NCI-H1694 (cell line): ENCODE measurements at regions not wholly inside any gene's neighbourhood (a gene's known extent, or its start where the extent isn't known, plus 50 kb on each side); places are given as distances from the start of the nearest gene placed in this dataset.

Experiments used
- DNase-seq: peaks from one replicate; lab custom pipeline; 2025; lab: John Stamatoyannopoulos, UW

DNA sequence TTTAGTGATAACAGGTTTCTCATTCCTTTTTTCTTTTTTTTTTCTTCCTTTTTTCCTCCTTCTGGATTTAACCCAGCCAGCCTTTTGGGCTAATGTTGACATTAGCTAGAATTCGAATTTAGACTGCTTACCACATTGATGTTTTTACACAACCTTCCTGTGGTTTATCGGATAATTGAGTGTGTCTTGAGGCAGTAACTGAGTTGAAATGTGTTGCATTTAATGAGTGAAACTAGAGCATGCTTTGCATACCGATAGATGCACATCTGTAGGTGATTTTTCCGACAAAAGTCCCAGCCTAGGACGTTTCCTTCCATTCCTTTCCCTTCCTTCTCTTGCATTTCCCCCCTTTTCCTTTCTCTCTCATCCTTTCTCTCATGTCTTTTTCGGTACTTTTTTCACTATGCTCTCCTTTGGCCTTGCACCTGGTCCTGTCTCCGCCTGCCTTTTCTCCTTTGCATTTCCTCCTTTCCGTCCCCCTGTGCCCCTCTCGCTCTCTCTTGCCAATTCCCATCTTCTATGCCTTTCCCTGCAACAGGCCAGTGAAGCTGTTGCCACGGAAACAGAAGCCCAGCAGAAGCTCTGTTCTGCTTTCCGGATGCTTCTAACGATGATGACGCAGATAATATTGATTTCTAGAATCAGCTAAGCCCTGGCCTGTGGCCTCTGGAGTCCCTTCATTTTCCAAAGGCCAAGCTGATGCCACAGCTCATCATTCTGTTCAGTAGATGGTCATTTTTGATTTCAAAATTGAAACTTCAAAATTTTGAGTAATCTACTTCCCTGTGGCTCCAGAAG is 76.1 kb downstream of the SLC25A47 start:
- DNase-seq: no peak

DNA sequence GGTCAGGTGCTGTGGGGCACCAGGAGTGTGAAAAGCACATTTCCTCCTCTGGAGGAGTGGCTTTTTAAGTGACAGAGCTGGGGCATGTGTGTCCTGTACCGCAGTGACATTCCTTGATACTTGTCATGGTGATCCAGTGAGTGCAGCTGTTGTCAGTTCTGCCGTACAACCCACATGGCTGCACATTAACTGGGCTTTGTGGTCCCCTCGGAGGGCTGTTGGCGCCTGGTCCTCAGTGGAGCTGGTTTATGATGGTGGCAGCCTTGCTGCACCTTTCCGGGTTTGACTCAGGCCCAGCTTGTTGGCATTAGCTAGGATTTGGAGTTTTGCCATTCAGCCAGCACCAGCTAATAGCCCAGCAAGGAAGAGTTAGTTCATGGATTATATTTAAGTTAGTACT is 77.0 kb downstream of the SLC25A47 start:
- peak; percentile 50 for DNase-seq

DNA sequence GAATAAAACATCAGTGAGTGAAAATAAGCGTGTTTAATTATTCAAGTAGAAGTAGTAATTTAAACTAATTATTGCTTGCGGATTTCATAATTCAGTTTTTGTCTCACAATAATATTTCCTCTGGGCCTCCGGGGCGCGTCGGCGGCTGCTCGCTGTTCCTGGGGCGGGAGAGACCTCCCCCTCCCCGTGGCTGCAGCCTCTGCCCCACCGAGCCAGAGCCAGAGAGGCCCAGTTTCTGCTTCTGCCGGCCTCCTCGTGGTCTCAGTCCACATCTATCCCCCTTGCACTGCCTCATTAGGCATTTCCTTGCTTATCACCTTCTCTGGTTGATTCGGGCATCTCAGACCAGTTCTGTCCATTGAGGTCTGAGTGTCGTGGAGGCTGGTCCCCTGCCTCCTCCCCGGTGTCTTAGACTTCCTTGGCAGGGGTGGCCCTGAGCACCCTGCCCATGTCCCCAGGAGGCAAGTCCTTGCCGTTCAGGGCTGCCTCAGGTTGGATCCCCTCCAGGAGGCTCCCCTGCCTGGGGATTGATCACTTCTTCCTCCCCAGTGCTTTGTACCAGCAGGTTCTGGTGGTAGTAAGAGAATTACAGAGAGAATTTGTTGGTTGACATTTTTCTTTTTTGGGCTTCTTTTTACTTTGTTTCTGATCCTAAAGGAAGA is 78.0 kb downstream of the SLC25A47 start:
- DNase-seq: no peak

DNA sequence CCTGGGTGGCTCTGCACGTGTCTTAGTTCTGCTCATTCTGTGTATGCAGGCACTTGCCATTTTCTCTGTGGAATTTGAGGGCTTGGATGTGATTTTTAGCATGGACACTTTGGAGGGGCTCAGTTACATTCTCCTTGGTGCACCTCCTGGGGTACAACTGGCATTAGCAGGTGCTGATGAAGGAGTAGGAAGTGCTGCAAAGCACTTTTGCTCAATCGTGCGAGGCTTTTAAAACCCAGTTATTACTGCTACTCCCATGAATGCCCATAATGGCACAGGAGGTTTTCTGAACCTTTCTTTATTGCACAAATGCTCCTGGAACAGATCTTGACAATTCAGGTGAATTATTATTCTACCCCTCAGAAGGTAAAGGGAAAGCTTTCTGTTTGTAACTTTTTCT is 78.7 kb downstream of the SLC25A47 start:
- DNase-seq: no peak

DNA sequence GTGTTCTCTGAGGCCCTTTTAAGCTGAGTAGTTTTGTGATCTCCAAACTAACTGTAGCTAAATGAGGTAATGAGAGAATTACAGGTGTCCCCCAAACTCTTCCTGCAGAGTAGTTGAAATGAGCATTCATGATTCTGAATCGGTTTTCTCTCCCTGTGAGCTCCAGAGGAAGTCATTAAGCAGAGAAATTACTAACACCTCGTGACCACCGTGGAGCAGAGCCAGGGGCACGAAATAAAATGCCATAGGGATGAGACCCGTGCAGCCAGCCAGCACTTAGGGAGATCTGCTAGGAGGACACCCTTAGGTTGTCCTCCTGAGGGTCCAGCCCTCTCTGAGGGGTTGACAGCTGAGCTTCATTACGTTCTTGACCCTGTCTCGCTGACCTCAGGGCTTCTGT is 79.5 kb downstream of the SLC25A47 start:
- DNase-seq: peak; percentile 73

DNA sequence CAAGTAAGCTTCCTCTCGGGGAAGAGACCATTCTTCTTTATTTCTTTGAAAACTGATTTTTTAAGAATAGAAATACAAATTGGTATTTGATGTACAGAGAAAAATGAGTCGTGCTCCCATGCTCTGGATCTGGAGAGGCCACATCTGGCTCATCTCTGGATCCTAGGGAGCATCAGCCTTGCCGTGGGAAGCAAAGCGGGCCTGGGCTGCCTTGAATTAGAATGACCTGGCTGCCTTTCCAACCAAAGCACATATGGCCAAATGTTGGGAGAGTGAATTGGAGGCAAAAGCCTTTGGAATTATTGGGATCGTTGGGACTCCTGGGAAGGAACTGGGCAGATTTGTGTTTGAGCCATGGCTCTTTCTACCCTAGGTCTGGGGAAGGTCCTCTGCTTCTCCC is 80.0 kb downstream of the SLC25A47 start:
- no peak for DNase-seq

DNA sequence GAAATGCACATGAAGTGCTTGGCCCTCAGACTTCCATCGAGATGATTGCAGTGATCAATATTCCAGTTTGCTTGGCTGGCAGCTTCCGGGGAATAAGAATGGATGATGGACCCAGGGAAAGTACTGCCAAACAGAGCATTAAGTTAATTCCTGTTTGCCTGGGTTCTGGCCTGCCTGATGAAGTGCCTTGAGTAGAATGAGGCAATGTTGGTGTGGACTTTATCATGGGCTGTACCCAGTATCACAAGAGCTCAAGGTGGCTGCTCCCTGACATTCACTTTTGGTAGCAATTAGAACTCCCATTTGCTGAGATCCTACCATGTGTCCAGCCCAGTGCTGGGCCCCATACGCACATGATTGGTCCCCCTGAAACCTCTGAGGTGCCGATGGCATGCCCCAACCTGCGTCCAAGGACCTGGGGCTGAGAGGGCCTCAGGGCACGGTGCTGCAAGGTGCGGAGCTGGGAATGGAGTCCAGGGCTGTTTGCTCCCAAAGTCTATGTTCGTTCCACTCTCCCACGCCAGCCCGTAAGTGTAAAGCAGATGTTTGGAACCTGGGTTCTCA is 80.7 kb downstream of the SLC25A47 start:
- no peak for DNase-seq

DNA sequence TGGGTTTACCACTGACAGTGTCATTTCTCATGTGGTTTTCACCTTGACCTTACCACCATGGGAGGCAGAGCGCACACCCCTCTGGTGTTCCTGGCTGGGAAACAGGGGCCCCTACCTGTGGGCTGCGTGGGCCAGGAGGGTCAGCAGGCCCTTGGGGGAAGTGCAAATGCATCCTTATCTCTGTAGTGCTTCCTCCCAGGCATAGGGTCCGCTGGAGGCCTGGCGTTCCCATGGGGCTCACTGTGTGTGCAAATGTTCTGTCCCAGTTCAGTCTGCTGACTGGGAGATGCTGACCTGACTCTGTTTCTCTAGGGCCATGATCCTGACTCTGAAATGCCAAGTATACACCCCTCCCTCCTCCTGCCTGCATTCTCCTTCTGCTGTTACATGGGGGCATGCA is 81.3 kb downstream of the SLC25A47 start:
- no peak for DNase-seq

DNA sequence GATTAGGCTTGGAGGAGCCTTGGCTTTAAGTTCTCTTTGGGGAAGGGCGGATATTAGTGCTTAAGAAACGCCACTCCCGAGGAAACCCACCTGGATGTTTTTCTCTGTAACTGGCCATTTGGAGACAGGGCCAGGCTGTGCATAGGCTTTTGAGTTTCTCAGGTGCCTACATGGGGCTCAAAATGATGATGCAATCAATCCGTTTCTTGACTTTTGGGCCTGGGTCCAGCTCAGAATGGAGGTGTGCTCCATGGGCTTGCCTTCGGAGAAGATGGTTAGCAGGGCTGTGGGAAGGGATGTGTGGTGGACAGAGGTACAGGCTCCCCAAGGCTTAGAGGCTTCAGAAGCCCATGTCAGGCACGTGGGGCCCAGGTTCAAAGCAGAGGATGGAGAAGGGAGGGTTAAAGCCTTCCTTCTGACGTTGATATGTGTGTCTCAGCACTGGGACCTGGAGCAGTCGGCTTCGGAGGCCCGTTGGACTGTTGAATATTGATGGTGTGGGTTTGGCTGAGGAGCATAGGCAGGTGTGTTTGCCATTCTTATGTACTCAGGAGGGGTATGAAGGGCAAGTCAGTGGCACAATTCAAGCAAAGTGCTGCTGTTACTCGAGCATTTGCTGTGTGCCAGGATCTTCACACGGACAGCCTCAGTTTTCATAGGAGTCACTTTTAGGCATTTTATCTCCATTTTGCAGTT is 82.8 kb downstream of the SLC25A47 start:
- DNase-seq: no peak

DNA sequence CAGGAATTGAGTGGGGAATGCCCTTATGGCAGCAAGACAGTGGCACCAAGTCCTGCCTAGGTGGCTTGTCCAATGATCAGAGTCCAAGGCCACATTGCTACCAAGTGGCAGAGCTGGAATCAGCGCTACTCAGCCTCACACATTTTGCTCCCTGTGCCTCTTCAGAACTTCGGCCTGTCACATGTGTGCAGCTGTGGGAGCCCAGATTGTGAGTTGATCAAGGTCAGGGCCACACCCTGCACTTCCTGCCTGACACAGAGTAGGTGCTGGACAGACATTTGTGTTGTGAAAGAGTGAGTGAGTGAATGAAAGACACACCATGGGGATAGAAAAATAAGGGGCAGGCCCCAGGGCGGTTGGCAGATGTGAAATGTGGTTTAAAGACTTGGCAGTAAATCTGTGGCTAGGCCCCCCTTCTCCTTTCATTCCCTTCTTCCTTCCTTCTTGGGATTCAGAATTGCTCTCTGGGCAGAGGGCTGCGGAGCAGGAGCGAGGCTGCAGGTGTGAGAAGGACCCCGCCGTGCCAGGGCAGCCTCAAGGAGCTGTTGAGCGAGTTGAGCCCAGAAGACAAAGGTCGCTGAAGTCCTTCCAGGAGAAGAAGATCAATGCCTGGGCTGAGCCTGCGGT is 83.5 kb downstream of the SLC25A47 start:
- DNase-seq: no peak

DNA sequence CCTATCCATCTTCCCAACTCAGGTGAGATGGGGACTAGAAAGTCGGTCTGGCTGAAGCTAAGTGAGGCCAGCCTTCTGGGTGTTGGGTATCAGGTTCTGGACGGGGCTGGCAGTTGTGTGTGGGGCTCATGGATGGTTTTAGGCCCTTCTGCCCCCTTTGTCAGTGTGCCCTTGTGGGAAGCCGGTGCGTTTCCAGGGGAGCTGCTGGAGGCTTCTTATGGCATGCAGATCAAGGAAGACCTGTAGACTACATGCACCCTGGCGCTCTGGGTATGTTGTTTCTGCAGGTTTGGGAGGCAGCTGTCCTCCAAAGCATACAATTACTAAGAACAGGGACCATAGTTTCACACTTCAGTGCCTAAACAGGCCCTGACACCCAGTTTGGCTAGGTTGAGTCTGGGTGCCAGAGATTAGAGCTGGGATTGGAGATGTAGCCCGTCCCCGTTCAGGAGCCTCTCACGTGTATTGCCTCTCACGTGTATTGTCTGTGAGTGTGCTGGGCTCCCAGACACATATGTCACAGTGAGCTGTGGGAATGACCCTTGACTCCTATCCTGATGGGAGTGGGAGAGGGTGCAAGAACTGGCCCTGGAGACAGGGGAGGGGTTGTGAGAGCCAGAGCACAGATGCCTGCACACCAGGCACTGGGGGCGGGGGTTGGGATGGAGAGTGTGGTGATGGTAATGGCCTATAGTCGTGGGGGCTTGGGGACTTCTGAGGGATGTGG is 84.4 kb downstream of the SLC25A47 start:
- DNase-seq: no peak

DNA sequence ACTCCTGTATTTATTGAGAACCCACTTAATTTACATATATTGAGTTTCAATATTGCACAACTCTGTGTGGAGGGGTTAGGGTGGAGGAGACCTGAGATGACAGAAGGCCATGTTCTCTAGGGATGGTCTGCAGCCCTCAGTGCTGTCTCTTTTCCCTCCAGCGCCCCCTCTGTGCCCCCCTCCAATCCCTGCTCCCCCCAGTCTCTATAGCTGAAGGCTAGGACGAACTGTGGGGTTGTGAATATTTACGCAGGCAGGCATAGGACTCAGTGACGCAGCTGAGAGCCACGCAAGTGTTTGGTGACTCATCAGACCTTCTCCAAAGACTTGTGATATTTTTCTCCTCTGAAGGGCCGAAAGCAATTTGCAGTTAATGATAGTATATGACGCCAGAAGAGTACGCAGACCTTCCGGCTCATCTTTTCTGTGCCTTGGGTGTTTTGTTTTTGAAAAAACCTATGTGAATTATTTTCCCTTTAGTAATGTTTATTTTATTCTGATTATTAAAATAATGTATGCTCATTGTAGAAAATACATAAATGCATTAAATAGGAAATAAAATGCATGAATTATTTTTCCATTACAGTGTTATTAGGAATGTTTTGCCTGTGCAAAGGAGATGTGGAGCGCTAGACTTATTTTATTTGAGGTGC is 85.3 kb downstream of the SLC25A47 start:
- no peak for DNase-seq

DNA sequence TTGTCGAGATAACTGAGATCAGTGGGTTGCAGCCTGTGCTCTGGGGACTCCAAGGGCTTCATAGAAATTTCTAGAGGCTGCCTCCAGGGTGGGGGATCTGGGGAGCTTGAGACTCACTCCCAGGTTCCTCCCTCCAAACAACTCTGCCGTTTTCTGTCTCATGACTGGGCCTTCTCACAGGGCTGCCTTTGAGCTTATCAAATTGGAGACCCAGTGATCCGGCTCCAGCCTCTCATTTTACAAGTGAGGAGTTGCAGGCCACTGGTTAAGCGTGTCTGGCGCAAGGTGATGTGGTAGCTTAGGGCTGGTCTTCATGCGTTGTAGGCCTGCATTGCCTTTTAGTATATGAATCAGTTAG is 85.8 kb downstream of the SLC25A47 start:
- DNase-seq: no peak

DNA sequence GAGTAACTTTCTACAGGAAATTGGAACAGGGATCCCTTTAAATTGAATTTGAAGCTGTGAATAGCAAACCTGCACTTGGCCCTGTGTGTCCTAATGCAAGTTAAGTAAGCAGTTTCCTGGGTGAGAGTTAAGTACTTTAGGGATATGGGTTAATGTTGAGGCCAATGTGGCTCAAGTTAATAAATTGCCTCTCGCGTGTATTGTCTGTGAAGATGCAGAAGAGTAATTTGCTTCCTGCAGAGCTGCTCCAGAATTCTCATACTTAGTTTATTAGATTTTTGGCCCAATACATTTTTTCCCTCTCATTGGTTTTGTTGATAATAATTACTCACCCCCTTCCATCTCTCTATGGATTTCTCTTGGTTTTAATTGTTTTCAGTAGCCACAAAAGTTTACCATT is 86.5 kb downstream of the SLC25A47 start:
- no peak for DNase-seq

DNA sequence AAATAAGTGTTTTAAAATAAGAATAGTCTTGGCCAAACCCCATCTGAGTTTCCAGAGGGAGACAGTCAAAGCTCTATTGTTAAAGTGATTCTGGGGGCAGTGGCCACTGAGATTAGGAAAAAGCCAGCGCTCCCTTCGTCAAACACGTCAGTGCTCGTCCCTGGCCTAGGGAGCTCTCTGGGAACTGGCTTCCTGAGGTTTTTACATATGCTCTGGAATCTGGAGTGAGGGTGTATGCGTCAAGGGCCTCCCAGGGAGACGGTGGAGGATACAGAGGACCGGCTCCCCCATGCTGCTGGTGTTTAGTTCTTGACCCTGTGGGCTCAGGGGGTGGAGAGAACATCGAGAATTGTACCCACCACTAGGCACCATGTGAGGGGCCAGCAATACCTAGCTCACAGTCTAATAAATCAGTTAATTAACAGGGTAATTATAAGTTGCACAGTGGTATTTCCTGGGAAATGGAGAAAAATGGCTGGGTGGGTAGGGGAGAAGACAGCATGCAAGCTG is 87.0 kb downstream of the SLC25A47 start:
- DNase-seq: no peak

DNA sequence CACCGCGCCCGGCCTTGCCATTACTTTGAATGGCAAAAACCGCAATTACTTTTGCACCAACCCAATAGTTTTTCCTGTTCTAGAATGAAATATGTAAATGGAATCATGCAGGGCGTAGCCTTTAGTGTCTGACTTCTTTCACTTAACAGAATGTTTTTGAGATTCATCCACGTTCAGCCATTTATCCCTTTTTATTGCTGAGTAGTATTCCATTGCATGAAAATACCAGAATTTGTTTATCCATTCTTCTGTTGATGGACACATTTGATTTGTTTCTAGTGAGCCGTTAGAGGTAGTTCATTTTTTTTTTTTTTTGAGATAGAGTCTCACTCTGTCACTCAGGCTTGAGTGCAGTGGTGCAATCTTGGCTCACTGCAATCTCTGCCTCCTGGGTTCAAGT is 90.6 kb downstream of the SLC25A47 start:
- no peak for DNase-seq

DNA sequence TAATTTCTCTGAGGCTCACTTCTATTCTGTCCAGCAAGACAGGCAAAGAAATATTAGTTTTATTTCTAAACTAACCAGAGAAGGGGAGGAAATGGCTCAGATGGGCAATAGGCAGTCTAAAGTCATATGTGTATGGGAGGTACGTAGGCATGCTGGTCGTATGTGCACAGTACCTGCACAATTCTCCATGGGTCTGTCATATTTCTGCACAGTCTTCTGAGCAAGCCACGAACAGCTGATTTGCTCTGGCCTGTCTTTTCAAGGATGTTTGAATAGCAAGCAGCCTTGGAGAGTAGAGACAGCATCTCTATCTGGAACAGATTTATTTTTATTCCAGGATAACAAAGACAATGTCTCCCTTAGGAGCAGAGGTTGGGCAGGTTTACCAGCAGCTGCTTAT is 92.1 kb downstream of the SLC25A47 start:
- no peak for DNase-seq

DNA sequence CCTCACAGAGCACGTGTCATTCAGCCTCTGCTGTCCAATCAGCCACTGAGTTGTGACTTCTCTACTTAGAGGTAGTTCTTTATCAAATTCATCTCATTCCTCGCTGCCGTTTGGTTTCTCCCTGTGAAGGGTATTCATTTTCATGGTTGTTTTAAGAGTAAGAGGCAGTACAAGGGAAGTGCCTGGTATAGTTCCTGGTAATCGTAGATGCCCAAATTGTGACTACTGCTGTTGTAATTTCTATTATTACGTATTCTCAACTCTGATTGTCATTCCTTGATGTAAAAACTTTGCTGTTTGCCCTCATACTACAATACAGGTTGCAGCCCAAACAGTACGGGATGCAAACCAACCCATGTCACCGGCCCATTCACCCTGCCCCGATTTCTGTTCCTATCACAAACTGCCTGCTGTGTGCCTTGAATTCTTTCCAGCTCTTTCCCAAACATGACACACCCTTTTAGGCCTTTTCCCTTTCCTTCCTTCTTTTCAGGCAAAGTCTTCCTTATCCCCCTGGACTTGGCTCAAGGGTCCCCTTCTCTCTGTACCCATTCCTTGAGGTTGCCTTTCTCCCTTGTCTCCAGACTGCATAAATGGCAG is 93.0 kb downstream of the SLC25A47 start:
- no peak for DNase-seq

DNA sequence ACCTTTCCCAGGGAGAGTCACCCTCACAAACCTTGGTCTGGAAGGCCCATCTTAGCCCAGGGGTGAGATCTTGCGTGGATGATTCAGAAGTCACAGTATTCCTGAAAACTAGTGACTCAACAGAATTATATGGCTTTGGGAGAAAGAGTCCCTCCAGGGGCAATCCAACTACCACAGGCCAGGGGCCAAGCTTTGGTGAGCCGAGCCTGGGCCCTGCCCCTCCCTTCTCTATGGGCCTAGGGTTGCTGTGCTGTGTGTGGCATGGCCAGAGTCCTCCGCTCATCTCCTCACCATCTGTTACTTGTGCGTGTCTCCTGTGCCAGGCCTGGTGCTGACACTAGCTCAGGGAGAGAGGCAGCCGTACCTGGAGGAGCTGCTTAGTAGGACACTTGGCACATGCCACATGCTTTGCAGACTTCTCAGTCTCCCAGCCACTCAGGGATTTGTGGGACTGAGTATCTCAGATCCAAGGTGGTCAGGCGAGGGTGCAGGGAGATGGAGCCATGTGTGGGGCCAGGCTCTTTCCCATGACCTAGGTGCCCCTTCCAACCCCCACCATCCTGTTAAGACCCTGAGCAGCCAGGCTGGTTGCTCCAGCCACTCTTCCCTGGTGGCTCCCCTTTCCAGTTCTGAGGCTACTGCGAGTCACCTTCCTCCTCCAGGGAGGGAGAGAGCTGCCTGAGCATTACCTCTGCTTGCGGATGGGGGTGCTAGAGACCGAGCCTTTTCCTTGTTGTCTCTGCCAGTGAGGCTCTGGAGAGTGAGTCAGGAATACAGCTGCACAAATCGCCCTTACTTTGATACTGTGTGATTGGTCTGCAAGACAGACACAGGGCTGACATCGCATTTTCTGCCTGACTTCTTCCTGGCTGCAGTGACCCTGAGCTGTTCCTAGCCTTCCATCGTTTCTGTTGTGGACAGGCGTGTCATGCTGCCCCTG is 94.1 kb downstream of the SLC25A47 start:
- DNase-seq: peak; percentile 91
